Neural crest cell (in vitro differentiated cells): ENCODE measurements at regions not wholly inside any gene's neighbourhood (a gene's known extent, or its start where the extent isn't known, plus 50 kb on each side); places are given as distances from the start of the nearest gene placed in this dataset.

Experiments used
- DNase-seq: peaks from one replicate; pipeline ENCODE4 v3.0.0; 2021; ENCODE audit warnings: low read depth, mixed read lengths, low spot score
- H3K27ac Mint-ChIP-seq: one replicate; pipeline ENCODE4 v1.8.0; 2021; ENCODE audit warnings: mild to moderate bottlenecking, mixed read lengths; ENCODE audit not compliant: unreplicated experiment
- H3K27me3 Mint-ChIP-seq: 2 replicates; pipeline ENCODE4 v1.8.0; 2021; ENCODE audit warnings: low read depth, mild to moderate bottlenecking, mixed read lengths
- H3K36me3 Mint-ChIP-seq: 2 replicates; pipeline ENCODE4 v1.8.0; 2021; ENCODE audit warnings: low read depth, mild to moderate bottlenecking, mixed read lengths
- H3K4me1 Mint-ChIP-seq: 2 replicates; pipeline ENCODE4 v1.8.0; 2021; ENCODE audit warnings: mixed read lengths
- H3K4me3 Mint-ChIP-seq: one replicate; pipeline ENCODE4 v1.8.0; 2021; ENCODE audit warnings: mild to moderate bottlenecking, mixed read lengths
- H3K9me3 Mint-ChIP-seq: 2 replicates; pipeline ENCODE4 v1.8.0; 2021; ENCODE audit warnings: mixed read lengths
- CTCF ChIP-seq: fragments of 200-600 bp; sonication (generic); conservative IDR thresholded peaks from 2 replicates; pipeline ENCODE4 v1.5.0; 2021; ENCODE audit warnings: antibody characterized with exemption, mild to moderate bottlenecking

- no peak for DNase-seq
- H3K4me3 Mint-ChIP-seq, result no peak overlapping the region
- H3K36me3 Mint-ChIP-seq, result peaks cover 4% of the 10 kb centered on the region
- peak overlapping the region; percentile 46 for H3K27ac Mint-ChIP-seq
- peaks cover 6% of the 10 kb centered on the region for H3K9me3 Mint-ChIP-seq
- peaks cover 7% of the 10 kb centered on the region for H3K4me1 Mint-ChIP-seq
- H3K27me3 Mint-ChIP-seq, result peaks cover 3% of the 10 kb centered on the region
- no peak for TF ChIP-seq CTCF
Measured at GRCh38 chr5:9715891-9716335, 85.8 kb upstream of the TAS2R1 start.

GRCh38 chr5:9713959-9714586, 83.9 kb upstream of the TAS2R1 start:
- no peak for TF ChIP-seq CTCF

GRCh38 chr5:9713356-9713755, 83.2 kb upstream of the TAS2R1 start:
- no peak for TF ChIP-seq CTCF
- Mint-ChIP-seq H3K27ac (no peak overlapping the region), H3K36me3 (peaks cover 4% of the 10 kb centered on the region), H3K9me3 (peaks cover 4% of the 10 kb centered on the region), H3K4me3 (no peak overlapping the region), H3K4me1 (peaks cover 11% of the 10 kb centered on the region), H3K27me3 (peaks cover 3% of the 10 kb centered on the region)
- no peak for DNase-seq

More at GRCh38 chr5:9713959-9714586, 83.9 kb upstream of the TAS2R1 start:
- Mint-ChIP-seq H3K4me3 (no peak overlapping the region), H3K36me3 (peaks cover 4% of the 10 kb centered on the region), H3K4me1 (peaks cover 7% of the 10 kb centered on the region), H3K9me3 (peaks cover 4% of the 10 kb centered on the region), H3K27me3 (peaks cover 3% of the 10 kb centered on the region), H3K27ac (no peak overlapping the region)
- DNase-seq, result no peak

- Mint-ChIP-seq H3K4me1 (peaks cover 16% of the 10 kb centered on the region), H3K9me3 (peaks cover 4% of the 10 kb centered on the region), H3K36me3 (peaks cover 4% of the 10 kb centered on the region), H3K27me3 (peaks cover 3% of the 10 kb centered on the region), H3K4me3 (no peak overlapping the region), H3K27ac (peak overlapping the region; percentile 41)
- no peak for TF ChIP-seq CTCF
- no peak for DNase-seq
Measured at GRCh38 chr5:9712911-9713310, 82.8 kb upstream of the TAS2R1 start.

- H3K9me3 Mint-ChIP-seq, result peaks cover 4% of the 10 kb centered on the region
- H3K27ac Mint-ChIP-seq, result no peak overlapping the region
- peaks cover 3% of the 10 kb centered on the region for H3K27me3 Mint-ChIP-seq
- no peak for TF ChIP-seq CTCF
- H3K4me1 Mint-ChIP-seq, result peaks cover 20% of the 10 kb centered on the region
- H3K4me3 Mint-ChIP-seq, result no peak overlapping the region
- no peak for DNase-seq
- H3K36me3 Mint-ChIP-seq, result peaks cover 4% of the 10 kb centered on the region
Measured at GRCh38 chr5:9712506-9712905, 82.4 kb upstream of the TAS2R1 start.
